PFSK-1 (cell line): ENCODE measurements at regions not wholly inside any gene's neighbourhood (a gene's known extent, or its start where the extent isn't known, plus 50 kb on each side); places are given as distances from the start of the nearest gene placed in this dataset.

ENCODE experiments used
- FOXP2 ChIP-seq: optimal IDR thresholded peaks from 2 replicates; pipeline ENCODE3; 2011; ENCODE audit warnings: borderline replicate concordance, control low read depth, inconsistent platforms; ENCODE audit not compliant: insufficient read depth; ENCODE audit errors: extremely low read length, extremely low read depth
- POLR2AphosphoS5 ChIP-seq: IDR thresholded peaks from 2 replicates; pipeline ENCODE4 v1.6.1; 2012; ENCODE audit warnings: low read depth, mild to moderate bottlenecking, control low read depth, low read length, moderate library complexity
- REST ChIP-seq, 2 experiments: IDR thresholded peaks; 2 replicates each; pipeline versions ENCODE4 v1.6.1 to v1.8.0; 2011 to 2012; ENCODE audit warnings: low read depth in 2 of 2, low read length in 2 of 2, control low read depth in 1 of 2, inconsistent platforms in 1 of 2, mild to moderate bottlenecking in 1 of 2, moderate library complexity in 1 of 2; ENCODE audit not compliant: insufficient read depth in 1 of 2
- SIN3A ChIP-seq: IDR thresholded peaks from 2 replicates; pipeline ENCODE4 v1.6.1; 2012; ENCODE audit warnings: mild to moderate bottlenecking, low read length, moderate library complexity, borderline replicate concordance; ENCODE audit not compliant: insufficient read depth
- TAF1 ChIP-seq: IDR thresholded peaks from 2 replicates; pipeline ENCODE4 v1.6.1; 2012; ENCODE audit warnings: low read length, control low read depth, borderline replicate concordance; ENCODE audit not compliant: insufficient read depth

- TF ChIP-seq POLR2AphosphoS5 (no peak), REST (IDR thresholded peaks at IDR 0.05; ENCODE audit: insufficient read depth in 1 of 2, low read depth in 2 of 2, low read length in 2 of 2) (no peak)
Measured at GRCh38 chr9:121564504-121565260, 65.0 kb upstream of the GGTA1 start.

GRCh38 chr9:121566481-121567465 lies 67.1 kb upstream of the GGTA1 start:
- TF ChIP-seq FOXP2 (no peak), REST (IDR thresholded peaks at IDR 0.05; ENCODE audit: insufficient read depth in 1 of 2, low read depth in 2 of 2, low read length in 2 of 2) (no peak), POLR2AphosphoS5 (no peak), SIN3A (no peak), TAF1 (no peak)

GRCh38 chr9:121567500-121568342 lies 68.1 kb upstream of the GGTA1 start:
- TF ChIP-seq POLR2AphosphoS5 (no peak), REST (IDR thresholded peaks at IDR 0.05; ENCODE audit: insufficient read depth in 1 of 2, low read depth in 2 of 2, low read length in 2 of 2) (no peak), SIN3A (no peak), FOXP2 (no peak), TAF1 (no peak)

- TF ChIP-seq POLR2AphosphoS5 (no peak), SIN3A (no peak), TAF1 (no peak), FOXP2 (no peak), REST (IDR thresholded peaks at IDR 0.05; ENCODE audit: insufficient read depth in 1 of 2, low read depth in 2 of 2, low read length in 2 of 2) (no peak)
Measured at GRCh38 chr9:121568343-121569265, 69.0 kb upstream of the GGTA1 start.
